GM20000 (cell line): ENCODE measurements at regions not wholly inside any gene's neighbourhood (a gene's known extent, or its start where the extent isn't known, plus 50 kb on each side); places are given as distances from the start of the nearest gene placed in this dataset.

ENCODE experiments used
- DNase-seq: peaks from one replicate; pipeline ENCODE4 v3.0.0; 2012; ENCODE audit warnings: low spot score
- CTCF ChIP-seq: IDR thresholded peaks from 2 replicates; pipeline ENCODE4 v1.5.1; 2012; ENCODE audit warnings: mild to moderate bottlenecking, control low read depth; ENCODE audit errors: extremely low read depth, missing control alignments

GRCh38 chr11:36713715-36714114, 115.7 kb upstream of the RAG2 start:
- DNase-seq, result no peak
- TF ChIP-seq CTCF, result no peak

GRCh38 chr11:36711104-36711825, 113.2 kb upstream of the RAG2 start:
- no peak for DNase-seq
- TF ChIP-seq CTCF, result no peak
